Ishikawa (cell line): ENCODE measurements at regions not wholly inside any gene's neighbourhood (a gene's known extent, or its start where the extent isn't known, plus 50 kb on each side); places are given as distances from the start of the nearest gene placed in this dataset.

Source experiments
- EP300 ChIP-seq: IDR thresholded peaks from 2 replicates; pipeline ENCODE4 v1.6.1; 2012; ENCODE audit warnings: borderline replicate concordance
- FOXM1 ChIP-seq: IDR thresholded peaks from 2 replicates; pipeline ENCODE4 v1.6.1; 2012; ENCODE audit warnings: low read depth, borderline replicate concordance
- MAX ChIP-seq: IDR thresholded peaks from 2 replicates; pipeline ENCODE4 v1.6.1; 2012
- RAD21 ChIP-seq: IDR thresholded peaks from 2 replicates; pipeline ENCODE4 v1.6.1; 2012; ENCODE audit warnings: low read depth
- TAF1 ChIP-seq: IDR thresholded peaks from 2 replicates; pipeline ENCODE4 v1.6.1; 2012; ENCODE audit warnings: low read depth, mild to moderate bottlenecking
- TCF12 ChIP-seq: IDR thresholded peaks from 2 replicates; pipeline ENCODE4 v1.6.1; 2012; ENCODE audit warnings: low read depth
- YY1 ChIP-seq: IDR thresholded peaks from 2 replicates; pipeline ENCODE4 v1.6.1; 2012; ENCODE audit warnings: low read depth

GRCh38 chr12:5248230-5248629 is 183.7 kb upstream of the NTF3 start:
- TF ChIP-seq RAD21 = no peak
- TF ChIP-seq MAX = no peak
- TF ChIP-seq TAF1 = no peak
- no peak for TF ChIP-seq EP300
- TF ChIP-seq TCF12 = no peak
- TF ChIP-seq FOXM1 = no peak
- no peak for TF ChIP-seq YY1
